A549 (cell line): ENCODE measurements at regions not wholly inside any gene's neighbourhood (a gene's known extent, or its start where the extent isn't known, plus 50 kb on each side); places are given as distances from the start of the nearest gene placed in this dataset.
A peak's percentile ranks its signal among the peaks of the same experiment; 100 is the strongest.

Experiments
- ATAC-seq, 2 experiments: fragments of 200-7000 bp in 1 of 2; fragments of >200 bp in 1 of 2; cut with Nextera tagmentation in 1 of 2; cut with Tn5 transposase in 1 of 2; 3 replicates each; pipeline versions ENCODE4 v1.8.0 to v1.9.1; 2018 to 2020; ENCODE audit warnings: mild to moderate bottlenecking in 1 of 2, moderate library complexity in 1 of 2
- CTCF ChIA-PET: fragments of 300-600 bp; sonication (Branson Sonifier 250); formaldehyde crosslinking; extraction: SDS; loops from one replicate; lab custom pipeline; 2021; ENCODE audit warnings: antibody characterized with exemption, inconsistent platforms; lab: Yijun Ruan, JAX
- POLR2A ChIA-PET: fragments of 350-600 bp; formaldehyde crosslinking; extraction: SDS; loops from one replicate; lab custom pipeline; 2021; ENCODE audit warnings: antibody characterized with exemption, inconsistent platforms; lab: Yijun Ruan, JAX
- DNase-seq, 2 experiments: peaks; one replicate each; pipeline versions ENCODE4 v3.0.0 to v3.0.0-alpha.2; 2011 to 2016; ENCODE audit warnings: low read depth in 1 of 2, low spot score in 1 of 2
- FAIRE-seq: peaks from 2 replicates; lab custom pipeline; 2011; peaks lifted over from hg19 to GRCh38; lab: Jason Lieb, UNC
- H3K27ac ChIP-seq, 2 experiments: fragments of >200 bp; sonication (Bioruptor Twin); formaldehyde crosslinking; 3 replicates each; pipeline ENCODE4 v1.5.1; 2016 to 2017
- H3K4me1 ChIP-seq: fragments of >200 bp; sonication (Bioruptor Twin); formaldehyde crosslinking; 3 replicates; pipeline ENCODE4 v1.6.1; 2016
- H3K4me2 ChIP-seq: fragments of >200 bp; sonication (Bioruptor Twin); formaldehyde crosslinking; 3 replicates; pipeline ENCODE4 v1.6.1; 2016
- H3K4me3 ChIP-seq: fragments of >200 bp; sonication (Bioruptor Twin); formaldehyde crosslinking; 3 replicates; pipeline ENCODE4 v1.5.1; 2016
- H3K9me3 ChIP-seq: fragments of >200 bp; sonication (Bioruptor Twin); formaldehyde crosslinking; 3 replicates; pipeline ENCODE4 v1.6.1; 2016
- BCL3 ChIP-seq: fragments of >200 bp; sonication (Bioruptor Twin); formaldehyde crosslinking; IDR thresholded peaks from 3 replicates; pipeline ENCODE4 v1.6.1; 2016
- CBX8 ChIP-seq: fragments of 200-600 bp; sonication (generic); IDR thresholded peaks from 2 replicates; pipeline ENCODE4 v1.6.1; 2016
- CTCF ChIP-seq: fragments of >200 bp; sonication (Bioruptor Twin); formaldehyde crosslinking; IDR thresholded peaks from 3 replicates; pipeline ENCODE4 v1.5.1; 2016
- ESRRA ChIP-seq: fragments of 150-350 bp; IDR thresholded peaks from 2 replicates; pipeline ENCODE4 v1.6.1; 2014; ENCODE audit warnings: mild to moderate bottlenecking, low read length, borderline replicate concordance
- FOSB ChIP-seq: fragments of 250-450 bp; sonication (Bioruptor Pico); IDR thresholded peaks from 2 replicates; pipeline ENCODE4 v1.5.0; 2020; ENCODE audit warnings: mild to moderate bottlenecking, moderate library complexity
- FOXS1 ChIP-seq: fragments of 250-450 bp; sonication (Bioruptor Pico); IDR thresholded peaks from 2 replicates; pipeline ENCODE4 v1.5.0; 2020; ENCODE audit warnings: mild to moderate bottlenecking, moderate library complexity
- JUN ChIP-seq, 2 experiments: fragments of >200 bp; sonication (Bioruptor Twin); formaldehyde crosslinking; IDR thresholded peaks; 2 replicates in 1 of 2; 3 replicates in 1 of 2; pipeline ENCODE4 v1.6.1; 2016 to 2017
- MAX ChIP-seq: IDR thresholded peaks from 2 replicates; pipeline ENCODE4 v1.6.1; 2012
- PHF8 ChIP-seq: fragments of 200-600 bp; sonication (generic); IDR thresholded peaks from 2 replicates; pipeline ENCODE4 v1.6.1; 2016; ENCODE audit warnings: low read depth, mild to moderate bottlenecking, antibody characterized with exemption, moderate library complexity, borderline replicate concordance
- POLR2AphosphoS2 ChIP-seq: conservative IDR thresholded peaks from 2 replicates; pipeline ENCODE4 v1.6.1; 2012; ENCODE audit warnings: low read length, improper control_type of control experiment, inconsistent platforms
- RAD21 ChIP-seq, 2 experiments: fragments of >200 bp in 1 of 2; sonication (Bioruptor Twin) in 1 of 2; formaldehyde crosslinking in 1 of 2; IDR thresholded peaks in 1 of 2; conservative IDR thresholded peaks in 1 of 2; 2 replicates in 1 of 2; 3 replicates in 1 of 2; pipeline ENCODE4 v1.6.1; 2012 to 2018; ENCODE audit warnings: inconsistent platforms in 1 of 2
- RARB ChIP-seq: fragments of 250-450 bp; sonication (Bioruptor Pico); IDR thresholded peaks from 2 replicates; pipeline ENCODE4 v1.8.0; 2021; ENCODE audit warnings: mild to moderate bottlenecking, moderate library complexity
- RNF2 ChIP-seq: fragments of 200-600 bp; sonication (generic); IDR thresholded peaks from 2 replicates; pipeline ENCODE4 v1.6.1; 2016; ENCODE audit warnings: low read depth, mild to moderate bottlenecking, antibody characterized with exemption, moderate library complexity, borderline replicate concordance
- TP53 ChIP-seq: fragments of 250-450 bp; sonication (Bioruptor Pico); IDR thresholded peaks from 2 replicates; pipeline ENCODE4 v1.5.0; 2021; ENCODE audit warnings: mild to moderate bottlenecking, moderate library complexity
- USF2 ChIP-seq: fragments of 450-650 bp; IDR thresholded peaks from 2 replicates; pipeline ENCODE4 v1.6.1; 2014; ENCODE audit warnings: antibody characterized with exemption
- WGBS: methylation state at CpG from one replicate; pipeline ENCODE4 v1.1.6; 2017; ENCODE audit errors: missing lambda C conversion rate; 5-methylcytosine and 5-hydroxymethylcytosine counted together

GRCh38 chr18:49731860-49732311 is 81.4 kb downstream of the ACAA2 start:
- no peak for DNase-seq
- Histone ChIP-seq H3K4me3 (no peak overlapping the region), H3K4me2 (no peak overlapping the region; the same call in 2 of the 3 replicates), H3K27ac (no peak overlapping the region), H3K4me1 (peaks cover 22% of the 10 kb centered on the region; the same call in 2 of the 3 replicates), H3K9me3 (no peaks in the 10 kb centered on the region)
- 56% methylated on average over 3 of the region's 3 CpGs for WGBS
- ATAC-seq, result no peak
- FAIRE-seq, result no peak
- ChIA-PET POLR2A (no interaction called here), CTCF (interaction anchor here (1.0 to 1.1 kb wide), 2 partner anchors 127 to 172 kb away, joined by 3 read pairs; no protein-coding TSS in a partner anchor)
- no peak for TF ChIP-seq RAD21 (conservative IDR thresholded peaks at IDR 0.05 in 1 of 2, IDR thresholded peaks at IDR 0.05 in 1 of 2)

GRCh38 chr18:49731421-49731841 is 81.9 kb downstream of the ACAA2 start:
- DNase-seq, result no peak
- 55% methylated on average over 5 of the region's 5 CpGs for WGBS
- no peak overlapping the region for H3K4me3 ChIP-seq
- no peak for TF ChIP-seq POLR2AphosphoS2
- no peak for ATAC-seq
- ChIA-PET POLR2A (no interaction called here), CTCF (interaction anchor here (0.7 to 1.1 kb wide), 3 partner anchors 127 to 172 kb away, joined by 3 read pairs; no protein-coding TSS in a partner anchor)
- H3K4me2 ChIP-seq, result no peak overlapping the region; the same call in 2 of the 3 replicates
- FAIRE-seq, result no peak
- H3K27ac ChIP-seq, result no peak overlapping the region
- peaks cover 24% of the 10 kb centered on the region; the same call in 2 of the 3 replicates for H3K4me1 ChIP-seq
- no peaks in the 10 kb centered on the region for H3K9me3 ChIP-seq

- no peak overlapping the region for H3K4me2 ChIP-seq
These were observed 82.4 kb downstream of the ACAA2 start for GRCh38 chr18:49730951-49731391.

GRCh38 chr18:49728542-49728941 is 84.8 kb downstream of the ACAA2 start:
- ATAC-seq (peak; percentile 49 to 62; a peak in 3 of 6 replicates), DNase-seq (peak; percentile 21 to 35), FAIRE-seq (no peak)
- no peaks in the 10 kb centered on the region for H3K9me3 ChIP-seq
- 0 out of 6 replicates have a peak overlapping the region, but pooled peaks of 1 of the 2 experiments have one; percentile 18 for H3K27ac ChIP-seq
- ChIA-PET CTCF (interaction anchor here (1.4 to 1.6 kb wide), 2 partner anchors 172 to 219 kb away, joined by 4 read pairs; no protein-coding TSS in a partner anchor), POLR2A (no interaction called here)
- H3K4me3 ChIP-seq, result no peak overlapping the region
- no peak overlapping the region for H3K4me2 ChIP-seq
- 46% methylated on average over 4 of the region's 4 CpGs for WGBS
- H3K4me1 ChIP-seq, result peaks cover 40% of the 10 kb centered on the region
- TF ChIP-seq BCL3 (no peak), RAD21 (conservative IDR thresholded peaks at IDR 0.05 in 1 of 2, IDR thresholded peaks at IDR 0.05 in 1 of 2) (peak in 1 of 2 experiments; percentile 41; a peak in 2 of 5 replicates), FOXS1 (CRISPR knock-in tag) (no peak), FOSB (no peak), CTCF (peak; percentile 33)

More at GRCh38 chr18:49730951-49731391, 82.4 kb downstream of the ACAA2 start:
- H3K27ac ChIP-seq, result no peak overlapping the region
- TF ChIP-seq MAX, result no peak
- no peak for TF ChIP-seq CBX8
- ChIA-PET POLR2A (no interaction called here), CTCF (interaction anchor here (0.7 to 1.5 kb wide), 3 partner anchors 54 to 171 kb away, joined by 3 to 4 read pairs (median 3); no protein-coding TSS in a partner anchor)
- peaks cover 28% of the 10 kb centered on the region for H3K4me1 ChIP-seq
- no peaks in the 10 kb centered on the region for H3K9me3 ChIP-seq
- ATAC-seq, result no peak
- WGBS, result 73% methylated on average over 2 of the region's 4 CpGs
- H3K4me3 ChIP-seq, result no peak overlapping the region
- no peak for DNase-seq
- no peak for FAIRE-seq

GRCh38 chr18:49727816-49728215 is 85.5 kb downstream of the ACAA2 start:
- Histone ChIP-seq H3K9me3 (no peaks in the 10 kb centered on the region), H3K4me3 (no peak overlapping the region), H3K4me1 (peaks cover 40% of the 10 kb centered on the region), H3K27ac (no peak overlapping the region), H3K4me2 (no peak overlapping the region)
- DNase-seq (no peak), FAIRE-seq (no peak), ATAC-seq (no peak)
- no peak for TF ChIP-seq PHF8
- no peak for TF ChIP-seq JUN (IDR thresholded peaks at IDR 0.05)
- no peak for TF ChIP-seq FOSB
- no peak for TF ChIP-seq CBX8
- no peak for TF ChIP-seq RNF2
- TF ChIP-seq ESRRA, result no peak
- TF ChIP-seq RARB (CRISPR knock-in tag), result no peak
- TF ChIP-seq TP53 (CRISPR knock-in tag), result no peak
- no peak for TF ChIP-seq MAX
- no peak for TF ChIP-seq USF2
- POLR2A ChIA-PET, result no interaction called here
- 83% methylated on average over 10 of the region's 10 CpGs for WGBS
- CTCF ChIA-PET, result interaction anchor here (0.8 to 2.1 kb wide), 2 partner anchors 13 to 168 kb away, joined by 3 to 6 read pairs; no protein-coding TSS in a partner anchor
